GM19035 (cell line): ENCODE measurements at regions not wholly inside any gene's neighbourhood (a gene's known extent, or its start where the extent isn't known, plus 50 kb on each side); places are given as distances from the start of the nearest gene placed in this dataset.
"Not testable (repeated sequence)": the region's sequence is repeated elsewhere in the genome, so short reads cannot be mapped to it uniquely, and the experiment has no call there.

Experiments used
- ATAC-seq: cut with Tn5 transposase; IDR thresholded peaks from one replicate; pipeline ENCODE4 v1.9.1; 2021; ENCODE audit not compliant: unreplicated experiment

DNA sequence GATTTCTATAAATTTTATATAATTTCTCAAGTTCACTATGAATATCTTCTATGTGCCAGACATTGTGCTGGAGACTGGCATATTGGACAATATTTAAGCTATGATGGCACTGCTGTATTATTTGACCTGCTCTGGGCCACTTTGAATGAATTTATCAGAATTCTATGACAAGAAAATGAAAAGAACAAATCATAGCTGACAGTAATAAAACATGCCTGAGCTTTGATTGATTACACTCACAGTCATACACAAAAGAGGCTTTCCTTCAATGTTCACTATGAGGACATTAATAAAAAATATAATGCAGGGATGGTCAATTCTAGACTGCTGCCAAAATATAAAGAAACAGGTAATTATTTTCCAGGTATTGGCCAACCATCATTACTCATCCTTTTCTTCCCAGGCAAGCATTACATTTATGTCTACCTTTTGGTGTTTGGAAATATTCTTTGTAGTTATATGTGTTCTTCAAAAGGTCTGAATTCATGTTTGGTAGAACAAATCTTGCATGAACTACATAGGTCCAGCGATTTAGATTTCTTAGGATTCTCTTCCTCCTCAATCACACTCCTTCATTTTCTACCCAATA lies 81.0 kb upstream of the ALCAM start:
- ATAC-seq, result no peak

DNA sequence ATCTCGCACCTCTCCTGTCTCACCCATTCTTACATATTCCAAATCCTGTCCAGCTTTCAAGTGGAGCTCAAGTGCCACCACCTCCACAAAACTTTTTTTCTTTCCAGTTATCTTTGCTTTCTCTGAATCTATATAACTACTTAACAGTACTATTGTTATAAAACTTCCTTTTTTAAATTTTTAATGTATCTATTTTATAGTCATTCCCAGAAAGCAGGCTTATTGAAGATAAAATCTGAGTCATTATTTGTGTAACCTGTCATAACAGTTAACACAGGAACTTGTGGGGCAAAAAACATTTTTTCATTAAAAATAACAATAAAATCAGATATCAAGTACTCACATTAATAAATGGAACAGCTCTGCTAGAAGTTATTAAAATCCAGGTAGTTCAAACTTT lies 73.3 kb upstream of the ALCAM start:
- no peak for ATAC-seq

DNA sequence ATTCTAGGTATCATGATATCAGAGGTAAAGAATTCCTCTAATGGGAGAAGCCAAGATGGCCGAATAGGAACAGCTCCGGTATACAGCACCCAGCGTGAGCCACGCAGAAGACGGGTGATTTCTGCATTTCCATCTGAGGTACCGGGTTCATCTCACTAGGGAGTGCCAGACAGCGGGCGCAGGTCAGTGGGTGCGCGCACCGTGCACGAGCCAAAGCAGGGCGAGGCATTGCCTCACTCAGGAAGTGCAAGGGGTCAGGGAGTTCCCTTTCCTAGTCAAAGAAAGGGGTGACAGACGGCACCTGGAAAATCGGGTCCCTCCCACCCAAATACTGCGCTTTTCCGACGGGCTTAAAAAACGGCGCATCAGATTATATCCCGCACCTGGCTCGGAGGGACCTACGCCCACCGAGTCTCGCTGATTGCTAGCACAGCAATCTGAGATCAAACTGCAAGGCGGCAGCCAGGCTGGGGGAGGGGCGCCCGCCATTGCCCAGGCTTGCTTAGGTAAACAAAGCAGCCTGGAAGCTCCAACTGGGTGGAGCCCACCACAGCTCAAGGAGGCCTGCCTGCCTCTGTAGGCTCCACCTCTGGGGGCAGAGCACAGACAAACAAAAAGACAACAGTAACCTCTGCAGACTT lies 70.4 kb upstream of the ALCAM start:
- not testable (repeated sequence) for ATAC-seq

DNA sequence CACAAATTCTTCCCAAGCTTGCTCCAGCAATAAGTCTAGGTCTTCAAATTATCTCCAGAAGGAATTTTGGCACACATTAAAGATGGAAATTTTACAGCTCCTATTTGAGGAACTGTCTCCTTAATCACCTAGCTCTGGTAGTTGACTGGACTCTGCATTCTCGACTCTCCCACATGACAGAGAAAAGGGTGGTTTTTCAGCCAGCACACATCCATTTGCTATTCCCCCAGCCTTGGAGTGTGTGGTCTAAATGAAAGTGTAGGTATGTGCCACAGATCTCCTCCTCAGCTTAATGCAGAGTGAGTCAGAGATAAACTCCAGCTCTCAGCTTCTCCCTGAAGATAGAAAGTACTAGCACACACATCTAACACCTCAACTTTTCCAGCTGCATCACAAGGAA lies 62.2 kb upstream of the ALCAM start:
- ATAC-seq, result no peak

DNA sequence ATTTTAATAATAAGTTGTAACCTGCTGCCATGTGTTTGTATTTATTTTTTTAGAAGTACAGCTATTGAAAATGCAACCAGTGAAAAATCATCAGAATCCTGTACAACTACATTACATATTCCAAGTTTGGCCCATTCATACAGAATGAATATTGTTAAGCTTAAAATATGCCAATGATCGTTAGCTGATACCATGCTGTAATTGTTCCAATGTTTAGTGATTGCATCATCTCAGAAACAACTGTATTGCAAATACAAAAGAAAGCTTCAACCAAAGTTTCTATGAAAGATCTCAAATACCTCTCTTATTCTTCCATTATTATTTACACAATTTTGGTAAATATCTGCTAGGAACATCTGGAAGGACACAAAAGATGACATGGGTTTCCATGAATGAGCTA lies 51.6 kb upstream of the ALCAM start:
- no peak for ATAC-seq

DNA sequence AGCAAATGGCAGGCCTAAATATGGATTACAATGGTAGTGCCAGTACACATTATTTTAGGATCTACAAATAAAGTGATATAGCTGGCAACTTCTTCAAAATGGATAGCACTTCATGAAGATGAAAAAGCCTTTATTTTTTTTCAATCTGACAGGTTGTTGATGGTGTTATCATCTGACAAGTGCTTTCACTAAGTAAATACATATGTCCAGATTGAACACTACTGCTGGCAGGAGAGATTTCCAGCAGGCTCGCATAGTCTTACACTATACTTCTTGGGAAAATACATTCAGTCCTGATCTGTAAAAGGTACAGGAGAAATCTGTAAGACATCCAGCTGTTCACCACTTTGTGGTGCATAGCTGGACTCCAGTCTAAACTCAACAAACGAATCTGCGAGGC lies 50.9 kb upstream of the ALCAM start:
- ATAC-seq, result no peak

DNA sequence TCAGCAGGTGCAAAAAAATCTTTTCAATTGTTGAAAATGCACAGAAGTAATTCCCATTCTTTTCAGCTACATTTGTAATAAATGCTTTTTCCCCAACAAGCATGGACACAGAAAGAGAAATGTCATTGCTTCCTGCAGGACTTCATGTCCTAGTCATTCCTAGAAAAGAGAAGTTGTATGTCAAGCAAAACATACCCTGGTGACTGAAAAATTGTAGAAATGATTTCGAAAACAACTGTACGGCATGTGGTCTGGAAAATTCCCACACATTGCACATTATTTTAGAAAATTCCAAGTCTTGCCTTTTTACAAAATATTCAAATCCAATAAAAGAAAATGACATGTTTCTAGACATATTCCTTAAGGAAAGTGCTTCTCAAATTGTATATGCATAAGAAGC lies 50.4 kb upstream of the ALCAM start:
- ATAC-seq, result no peak
